ENCODE measurements at regions not wholly inside any gene's neighbourhood (a gene's known extent, or its start where the extent isn't known, plus 50 kb on each side); places are given as distances from the start of the nearest gene placed in this dataset.

GRCh38 chr3:14598143-14598569 is 53.4 kb upstream of the CCDC174 start (continued):
- no peak for TF ChIP-seq TGIF2 (CRISPR knock-in tag; IDR thresholded peaks at IDR 0.05)
- TF ChIP-seq ZNF347 (CRISPR knock-in tag; IDR thresholded peaks at IDR 0.05; ENCODE audit: low read depth) = no peak
- no peak for TF ChIP-seq ZNF124 (CRISPR knock-in tag; IDR thresholded peaks at IDR 0.05)
- no peak for TF ChIP-seq NUFIP1 (IDR thresholded peaks at IDR 0.05; ENCODE audit: partially characterized antibody)
- no peak for TF ChIP-seq ZNF830 (CRISPR knock-in tag; IDR thresholded peaks at IDR 0.05)
- no peak for TF ChIP-seq GABPB2 (CRISPR knock-in tag; conservative IDR thresholded peaks at IDR 0.05)
- peak in 1 of 2 experiments; percentile 32; a peak in 1 of 4 replicates for TF ChIP-seq SRF (CRISPR knock-in tag; IDR thresholded peaks at IDR 0.05)
- no peak for TF ChIP-seq MBD2 (IDR thresholded peaks at IDR 0.05; ENCODE audit: borderline replicate concordance, low read depth)
- TF ChIP-seq ZNF316 (IDR thresholded peaks at IDR 0.05) = no peak
- no peak for TF ChIP-seq SIRT6 (IDR thresholded peaks at IDR 0.05; ENCODE audit: low read depth, low read length)
- TF ChIP-seq MYBL2 (IDR thresholded peaks at IDR 0.05; ENCODE audit: low read depth) = no peak
- TF ChIP-seq MYBL2 (CRISPR knock-in tag; IDR thresholded peaks at IDR 0.05; ENCODE audit: borderline replicate concordance) = no peak
- TF ChIP-seq SMARCA4 (IDR thresholded peaks at IDR 0.05) = no peak
- TF ChIP-seq, protein P1, sequence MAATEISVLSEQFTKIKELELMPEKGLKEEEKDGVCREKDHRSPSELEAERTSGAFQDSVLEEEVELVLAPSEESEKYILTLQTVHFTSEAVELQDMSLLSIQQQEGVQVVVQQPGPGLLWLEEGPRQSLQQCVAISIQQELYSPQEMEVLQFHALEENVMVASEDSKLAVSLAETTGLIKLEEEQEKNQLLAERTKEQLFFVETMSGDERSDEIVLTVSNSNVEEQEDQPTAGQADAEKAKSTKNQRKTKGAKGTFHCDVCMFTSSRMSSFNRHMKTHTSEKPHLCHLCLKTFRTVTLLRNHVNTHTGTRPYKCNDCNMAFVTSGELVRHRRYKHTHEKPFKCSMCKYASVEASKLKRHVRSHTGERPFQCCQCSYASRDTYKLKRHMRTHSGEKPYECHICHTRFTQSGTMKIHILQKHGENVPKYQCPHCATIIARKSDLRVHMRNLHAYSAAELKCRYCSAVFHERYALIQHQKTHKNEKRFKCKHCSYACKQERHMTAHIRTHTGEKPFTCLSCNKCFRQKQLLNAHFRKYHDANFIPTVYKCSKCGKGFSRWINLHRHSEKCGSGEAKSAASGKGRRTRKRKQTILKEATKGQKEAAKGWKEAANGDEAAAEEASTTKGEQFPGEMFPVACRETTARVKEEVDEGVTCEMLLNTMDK (IDR thresholded peaks at IDR 0.05; ENCODE audit: borderline replicate concordance, insufficient read depth, low read depth, low read length, poor library complexity, severe bottlenecking) = no peak
- no peak for TF ChIP-seq SIN3A (IDR thresholded peaks at IDR 0.05; ENCODE audit: borderline replicate concordance in 2 of 2, control insufficient read depth in 1 of 2, low read depth in 2 of 2, low read length in 2 of 2)
- peak; percentile 92 for TF ChIP-seq FOXP1 (CRISPR knock-in tag; IDR thresholded peaks at IDR 0.05)

Measured in K562 (cell line).